Effector CD4-positive, alpha-beta T cell (primary cell): ENCODE measurements at regions not wholly inside any gene's neighbourhood (a gene's known extent, or its start where the extent isn't known, plus 50 kb on each side); places are given as distances from the start of the nearest gene placed in this dataset.
A peak's percentile ranks its signal among the peaks of the same experiment; 100 is the strongest.

ENCODE experiments used
- DNase-seq: peaks from one replicate; pipeline ENCODE4 v3.0.0-alpha.2; 2020

- DNase-seq = no peak
These were observed 100.7 kb upstream of the MVB12B start for GRCh38 chr9:126225611-126226609.

- no peak for DNase-seq
These were observed 99.4 kb upstream of the MVB12B start for GRCh38 chr9:126226991-126227936.

- no peak for DNase-seq
These were observed 98.4 kb upstream of the MVB12B start for GRCh38 chr9:126228111-126228780.

GRCh38 chr9:126228781-126229444 is 97.7 kb upstream of the MVB12B start:
- peak; percentile 42 for DNase-seq

- no peak for DNase-seq
These were observed 97.1 kb upstream of the MVB12B start for GRCh38 chr9:126229501-126229900.

- no peak for DNase-seq
These were observed 95.9 kb upstream of the MVB12B start for GRCh38 chr9:126230692-126231091.

GRCh38 chr9:126232461-126232860 is 94.2 kb upstream of the MVB12B start:
- DNase-seq = no peak

GRCh38 chr9:126233175-126233574 is 93.5 kb upstream of the MVB12B start:
- DNase-seq = no peak

- DNase-seq = no peak
These were observed 92.6 kb upstream of the MVB12B start for GRCh38 chr9:126233913-126234525.

GRCh38 chr9:126234681-126235335 is 91.8 kb upstream of the MVB12B start:
- DNase-seq = no peak

- no peak for DNase-seq
These were observed 91.0 kb upstream of the MVB12B start for GRCh38 chr9:126235336-126236243.

- no peak for DNase-seq
These were observed 90.4 kb upstream of the MVB12B start for GRCh38 chr9:126236273-126236672.

GRCh38 chr9:126238415-126238814 is 88.2 kb upstream of the MVB12B start:
- DNase-seq = no peak

GRCh38 chr9:126239515-126239914 is 87.1 kb upstream of the MVB12B start:
- DNase-seq = no peak

- DNase-seq = no peak
These were observed 85.8 kb upstream of the MVB12B start for GRCh38 chr9:126240835-126241234.

GRCh38 chr9:126248680-126249079 is 77.9 kb upstream of the MVB12B start:
- DNase-seq = no peak

- DNase-seq = no peak
These were observed 64.9 kb upstream of the MVB12B start for GRCh38 chr9:126261584-126262356.

GRCh38 chr9:126262738-126263137 is 63.9 kb upstream of the MVB12B start:
- DNase-seq = no peak

GRCh38 chr9:126270556-126270955 is 56.1 kb upstream of the MVB12B start:
- DNase-seq = no peak
